IPS-NIHi7 (cell line): ENCODE measurements at regions not wholly inside any gene's neighbourhood (a gene's known extent, or its start where the extent isn't known, plus 50 kb on each side); places are given as distances from the start of the nearest gene placed in this dataset.
"Not testable (repeated sequence)": the region's sequence is repeated elsewhere in the genome, so short reads cannot be mapped to it uniquely, and the experiment has no call there.

ENCODE experiments used
- DNase-seq: peaks from one replicate; pipeline ENCODE4 v3.0.0; 2012; ENCODE audit warnings: mixed read lengths; ENCODE audit errors: extremely low spot score

GRCh38 chr21:18819507-18819906, 415.9 kb upstream of the TMPRSS15 start:
- DNase-seq: no peak

- DNase-seq: no peak
Observed at GRCh38 chr21:18826562-18826961, 423.0 kb upstream of the TMPRSS15 start.

- DNase-seq: no peak
Observed at GRCh38 chr21:18831942-18832676, 428.5 kb upstream of the TMPRSS15 start.

- no peak for DNase-seq
Observed at GRCh38 chr21:18832950-18833349, 429.4 kb upstream of the TMPRSS15 start.

GRCh38 chr21:18834121-18834520, 430.5 kb upstream of the TMPRSS15 start:
- not testable (repeated sequence) for DNase-seq

- peak; percentile 42 for DNase-seq
Observed at GRCh38 chr21:18840239-18840638, 436.7 kb upstream of the TMPRSS15 start.

GRCh38 chr21:18857606-18858005, 454.0 kb upstream of the TMPRSS15 start:
- DNase-seq: not testable (repeated sequence)

GRCh38 chr21:18869104-18869503, 465.5 kb upstream of the TMPRSS15 start:
- no peak for DNase-seq

GRCh38 chr21:18877917-18878316, 474.3 kb upstream of the TMPRSS15 start:
- DNase-seq: no peak

GRCh38 chr21:18887922-18888602, 484.5 kb upstream of the TMPRSS15 start:
- DNase-seq: no peak

- DNase-seq: no peak
Observed at GRCh38 chr21:18893406-18893805, 489.8 kb upstream of the TMPRSS15 start.

GRCh38 chr21:18894387-18894786, 490.8 kb upstream of the TMPRSS15 start:
- no peak for DNase-seq

- DNase-seq: no peak
Observed at GRCh38 chr21:18899261-18899660, 495.7 kb upstream of the TMPRSS15 start.

- no peak for DNase-seq
Observed at GRCh38 chr21:18902660-18903059, 499.1 kb upstream of the TMPRSS15 start.

GRCh38 chr21:18907076-18907475, 503.5 kb upstream of the TMPRSS15 start:
- no peak for DNase-seq

GRCh38 chr21:18908641-18909040, 505.1 kb upstream of the TMPRSS15 start:
- no peak for DNase-seq

GRCh38 chr21:18913914-18914313, 510.3 kb upstream of the TMPRSS15 start:
- DNase-seq: peak; percentile 22

- DNase-seq: no peak
Observed at GRCh38 chr21:18914570-18914969, 511.0 kb upstream of the TMPRSS15 start.

GRCh38 chr21:18917622-18918021, 514.0 kb upstream of the TMPRSS15 start:
- DNase-seq: no peak

- no peak for DNase-seq
Observed at GRCh38 chr21:18931237-18931636, 527.7 kb upstream of the TMPRSS15 start.

- no peak for DNase-seq
Observed at GRCh38 chr21:18937337-18937736, 533.8 kb upstream of the TMPRSS15 start.

- DNase-seq: no peak
Observed at GRCh38 chr21:18940791-18941190, 537.2 kb upstream of the TMPRSS15 start.

- DNase-seq: no peak
Observed at GRCh38 chr21:18950045-18950740, 546.6 kb upstream of the TMPRSS15 start.
